Keratinocyte (primary cell): ENCODE measurements at regions not wholly inside any gene's neighbourhood (a gene's known extent, or its start where the extent isn't known, plus 50 kb on each side); places are given as distances from the start of the nearest gene placed in this dataset.

ENCODE experiments used
- CTCF ChIP-seq, 3 experiments: IDR thresholded peaks in 1 of 3; conservative IDR thresholded peaks in 1 of 3; optimal IDR thresholded peaks in 1 of 3; 2 replicates in 2 of 3; 3 replicates in 1 of 3; pipeline versions ENCODE3 to v1.5.1; 2011; ENCODE audit warnings: low read length in 3 of 3, mild to moderate bottlenecking in 3 of 3, moderate library complexity in 2 of 3, control low read depth in 1 of 3, inconsistent platforms in 1 of 3; ENCODE audit not compliant: insufficient read depth in 2 of 3; ENCODE audit errors: extremely low read depth in 1 of 3
- EZH2 ChIP-seq: IDR thresholded peaks from one replicate; pipeline ENCODE4 v1.6.1; 2012; ENCODE audit warnings: inconsistent platforms, mild to moderate bottlenecking, low read length, moderate library complexity

GRCh38 chr2:59789523-59789922 lies 763.9 kb downstream of the BCL11A start:
- TF ChIP-seq CTCF (optimal IDR thresholded peaks at IDR 0.05 in 1 of 3, IDR thresholded peaks at IDR 0.05 in 1 of 3, conservative IDR thresholded peaks at IDR 0.05 in 1 of 3; ENCODE audit: extremely low read depth in 1 of 3, insufficient read depth in 2 of 3, low read length in 3 of 3) (no peak), EZH2 (no peak)
